CD4-positive, alpha-beta T cell treated with Interleukin-10 for 1 hour (primary cell): ENCODE measurements at regions not wholly inside any gene's neighbourhood (a gene's known extent, or its start where the extent isn't known, plus 50 kb on each side); places are given as distances from the start of the nearest gene placed in this dataset.
"Not testable (repeated sequence)": the region's sequence is repeated elsewhere in the genome, so short reads cannot be mapped to it uniquely, and the experiment has no call there.

ENCODE experiments used
- DNase-seq: peaks from one replicate; pipeline ENCODE4 v3.0.0-alpha.2; 2020

DNA sequence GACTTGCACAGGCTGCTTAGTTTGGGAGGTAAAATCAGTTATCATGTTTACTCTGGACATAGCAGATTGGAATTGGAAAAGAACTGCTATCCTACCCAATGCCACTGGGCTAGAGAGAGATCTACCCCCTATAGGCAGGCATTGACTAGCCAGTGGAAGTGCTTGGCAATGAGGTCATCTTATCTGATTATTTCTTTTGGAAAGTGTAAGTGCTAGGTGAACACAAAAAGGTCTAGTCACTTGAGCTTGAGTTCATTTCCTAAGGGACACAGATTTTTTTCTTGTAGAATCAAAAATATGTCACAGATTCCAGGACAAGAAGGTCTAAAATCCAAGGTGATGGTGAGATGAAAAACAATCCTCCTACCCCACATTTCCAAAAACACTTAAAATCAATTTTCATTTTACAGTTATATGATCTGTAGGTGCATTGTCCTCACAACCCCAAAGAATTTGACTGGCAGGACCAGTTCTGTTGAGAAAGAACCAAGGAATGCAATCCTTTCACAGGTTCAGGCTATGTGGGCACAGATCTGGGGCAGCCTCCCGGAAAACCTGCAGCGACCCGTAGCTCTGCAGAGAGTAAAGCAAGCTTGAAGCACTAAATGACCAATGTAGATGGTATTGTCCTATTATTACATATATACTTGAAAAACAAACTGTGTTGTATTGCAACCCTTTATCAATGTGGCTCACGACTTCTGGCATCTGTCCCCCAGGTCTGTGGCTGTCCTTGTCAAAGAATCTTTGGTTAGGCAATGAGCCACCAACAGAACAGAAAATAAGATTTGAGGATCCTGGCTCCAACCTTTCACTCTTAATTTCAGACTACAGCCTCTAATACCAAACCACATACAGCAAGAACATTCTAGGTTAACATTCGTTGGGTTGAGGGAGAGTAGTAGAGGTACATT is 67.3 kb upstream of the ADTRP start:
- no peak for DNase-seq

DNA sequence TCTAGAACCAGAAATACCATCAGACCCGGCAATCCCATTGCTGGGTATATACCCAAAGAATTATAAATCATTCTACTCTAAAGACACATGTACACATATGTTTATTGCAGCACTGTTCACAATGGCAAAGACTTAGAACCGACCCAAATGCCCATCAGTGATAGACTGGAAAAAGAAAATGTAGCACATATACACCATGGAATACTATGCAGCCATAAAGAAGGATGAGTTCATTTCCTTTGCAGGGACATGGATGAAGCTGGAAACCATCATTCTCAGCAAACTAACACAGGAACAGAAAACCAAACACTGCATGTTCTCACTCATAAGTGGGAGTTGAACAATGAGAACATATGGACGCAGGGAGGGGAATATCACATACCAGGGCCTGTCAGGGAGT is 64.2 kb upstream of the ADTRP start:
- not testable (repeated sequence) for DNase-seq

DNA sequence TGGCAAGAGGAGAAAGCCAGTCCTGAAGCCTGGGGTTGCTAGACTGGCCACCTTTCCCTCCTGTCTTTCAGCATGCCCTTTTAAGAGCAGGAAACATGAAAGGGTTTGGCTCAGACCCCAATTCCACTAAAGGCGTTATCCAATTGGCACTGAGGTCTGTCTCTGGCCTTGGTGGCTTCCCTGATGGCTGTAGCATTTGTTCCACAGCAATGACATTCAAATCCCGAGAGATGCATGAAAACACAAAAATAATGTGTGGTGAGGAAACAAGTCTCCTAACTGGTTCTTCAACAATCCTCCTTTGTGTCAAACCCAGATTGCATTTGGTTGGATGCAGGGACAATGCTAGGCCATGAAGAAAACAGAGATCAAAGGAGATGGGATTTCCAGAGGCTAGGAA is 56.5 kb upstream of the ADTRP start:
- no peak for DNase-seq

DNA sequence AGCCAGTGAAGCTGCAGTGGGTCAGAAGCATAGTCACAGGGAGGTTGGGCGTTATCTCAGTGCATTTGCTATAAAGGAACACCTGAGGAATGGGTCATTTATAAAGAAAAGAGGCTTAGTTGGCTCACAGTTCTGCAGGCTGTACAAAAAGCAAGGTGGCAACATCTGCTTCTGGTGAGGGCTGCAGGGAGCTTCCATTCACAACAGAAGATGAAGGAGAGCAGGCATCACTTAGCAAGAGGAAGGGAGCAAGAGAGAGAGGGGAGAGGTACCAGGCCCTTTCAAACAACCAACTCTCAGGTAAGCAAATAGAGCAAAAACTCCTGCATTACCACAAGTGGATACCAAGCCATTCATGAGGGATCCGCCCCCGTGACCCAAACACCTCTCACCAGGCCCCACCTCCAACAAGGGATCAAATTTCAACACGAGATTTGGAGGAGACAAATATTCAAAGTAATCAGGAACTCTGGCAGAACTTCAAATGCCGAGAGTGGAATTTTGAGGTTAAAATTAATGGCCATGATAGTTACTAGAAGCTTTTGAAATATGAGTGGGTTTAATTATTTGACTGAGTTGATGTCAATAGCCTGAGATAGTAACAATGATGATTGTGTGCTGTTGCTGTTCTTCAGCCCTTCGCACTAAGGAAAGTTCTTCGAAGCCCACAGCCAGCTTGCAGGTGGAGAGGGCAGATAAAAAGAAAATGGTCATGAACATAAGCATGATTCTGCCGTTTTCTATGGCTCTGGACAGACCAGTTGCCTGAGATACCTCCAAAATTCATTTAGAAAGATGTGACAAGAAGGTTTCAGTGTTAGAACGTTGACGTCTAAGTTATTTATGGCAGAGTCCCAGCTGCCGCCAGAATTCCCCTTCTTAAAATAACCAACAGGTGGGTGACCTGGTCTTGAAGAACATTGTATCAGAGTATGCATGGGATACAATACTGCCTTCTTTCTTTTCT is 55.3 kb upstream of the ADTRP start:
- no peak for DNase-seq

GRCh38 chr6:11831653-11832052 is 53.0 kb upstream of the ADTRP start:
- no peak for DNase-seq

DNA sequence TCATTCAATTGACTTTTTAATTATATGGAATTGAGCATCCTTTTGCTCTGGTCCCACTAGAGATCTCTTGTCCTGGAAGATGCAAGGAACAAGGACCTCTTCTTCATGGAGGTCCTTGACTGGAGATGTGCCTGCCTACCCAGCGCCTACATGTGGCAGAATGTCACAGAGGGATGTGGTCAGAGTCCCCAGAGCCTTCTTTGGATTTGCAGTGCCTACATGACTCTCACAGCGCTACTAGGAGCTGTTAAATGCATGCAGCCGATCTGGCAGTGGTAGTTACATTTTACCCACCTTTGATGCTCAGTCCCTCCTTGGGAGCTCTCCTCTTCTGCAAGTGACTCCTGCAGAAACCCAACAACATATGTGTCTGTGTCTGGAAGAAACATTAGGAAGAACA is 51.9 kb upstream of the ADTRP start:
- DNase-seq: no peak

GRCh38 chr6:11830105-11830504 is 51.5 kb upstream of the ADTRP start:
- no peak for DNase-seq

GRCh38 chr6:11828262-11828870 is 49.8 kb upstream of the ADTRP start:
- no peak for DNase-seq
